Osteoblast (primary cell): ENCODE measurements at regions not wholly inside any gene's neighbourhood (a gene's known extent, or its start where the extent isn't known, plus 50 kb on each side); places are given as distances from the start of the nearest gene placed in this dataset.

Source experiments
- DNase-seq: peaks from one replicate; pipeline ENCODE4 v3.0.0; 2011; ENCODE audit warnings: low spot score, mixed read lengths; ENCODE audit not compliant: insufficient read length; ENCODE audit errors: missing footprints
- H2AFZ ChIP-seq: 2 replicates; pipeline ENCODE4 v1.6.0; 2011; ENCODE audit warnings: mild to moderate bottlenecking, low read length
- H3K27ac ChIP-seq: 2 replicates; pipeline ENCODE4 v1.5.1; 2011; ENCODE audit warnings: mild to moderate bottlenecking, low read depth, low read length, moderate library complexity
- H3K27me3 ChIP-seq: 2 replicates; pipeline ENCODE4 v1.6.0; 2012; ENCODE audit warnings: mild to moderate bottlenecking, control low read depth, inconsistent platforms, low read length, moderate library complexity; ENCODE audit not compliant: insufficient read depth
- H3K36me3 ChIP-seq: 2 replicates; pipeline ENCODE4 v1.5.1; 2011; ENCODE audit warnings: mild to moderate bottlenecking, low read length, control low read depth, moderate library complexity; ENCODE audit not compliant: insufficient read depth
- H3K4me1 ChIP-seq: 2 replicates; pipeline ENCODE4 v1.5.1; 2011; ENCODE audit warnings: mild to moderate bottlenecking, low read length, control low read depth, moderate library complexity; ENCODE audit not compliant: insufficient read depth
- H3K4me2 ChIP-seq: 2 replicates; pipeline ENCODE4 v1.6.0; 2011; ENCODE audit warnings: mild to moderate bottlenecking, low read length; ENCODE audit not compliant: insufficient read depth
- H3K4me3 ChIP-seq: fragments of 200-600 bp; sonication (generic); 3 replicates; pipeline ENCODE4 v1.5.1; 2012; ENCODE audit warnings: mild to moderate bottlenecking, low read length, inconsistent platforms; ENCODE audit not compliant: insufficient read depth
- H3K79me2 ChIP-seq: 2 replicates; pipeline ENCODE4 v1.6.0; 2012; ENCODE audit warnings: mild to moderate bottlenecking, low read length, control low read depth, inconsistent platforms; ENCODE audit not compliant: insufficient read depth
- H3K9me3 ChIP-seq: 2 replicates; pipeline ENCODE4 v1.5.1; 2011; ENCODE audit warnings: low read depth, low read length, control low read depth
- H4K20me1 ChIP-seq: 2 replicates; pipeline ENCODE4 v1.6.0; 2012; ENCODE audit warnings: mild to moderate bottlenecking, low read length, control low read depth; ENCODE audit not compliant: insufficient read depth
- CTCF ChIP-seq: IDR thresholded peaks from 2 replicates; pipeline ENCODE4 v1.5.1; 2011; ENCODE audit warnings: mild to moderate bottlenecking, low read depth, low read length, moderate library complexity; ENCODE audit errors: extremely low read depth

DNA sequence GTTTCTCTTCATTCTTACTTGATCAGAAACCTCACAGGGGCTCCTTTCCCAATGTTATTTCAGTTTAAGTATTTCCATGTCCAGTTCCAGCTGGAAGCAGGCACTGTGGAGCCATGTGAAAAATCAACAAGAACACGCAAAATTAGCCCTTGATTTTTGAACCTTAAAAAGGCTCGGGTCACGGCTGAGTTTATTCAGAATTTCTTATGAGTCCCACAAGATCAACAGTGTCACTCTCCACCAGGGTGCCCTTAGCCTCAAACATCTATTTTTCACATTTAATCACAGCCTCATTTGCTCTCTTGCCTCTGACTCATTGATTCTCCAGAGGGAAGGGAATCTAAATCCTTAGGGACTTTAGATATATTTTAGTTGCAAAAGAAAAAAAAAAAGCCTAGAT, 157.7 kb upstream of the AVPR1A start:
- TF ChIP-seq CTCF = no peak
- Histone ChIP-seq H3K36me3 (no peaks in the 10 kb centered on the region), H3K4me3 (no peak overlapping the region), H3K9me3 (no peaks in the 10 kb centered on the region), H3K4me1 (no peaks in the 10 kb centered on the region), H3K27me3 (no peaks in the 10 kb centered on the region), H3K4me2 (peak overlapping the region; percentile 51), H4K20me1 (no peaks in the 10 kb centered on the region), H2AFZ (no peak overlapping the region), H3K27ac (no peak overlapping the region), H3K79me2 (no peaks in the 10 kb centered on the region)
- no peak for DNase-seq

DNA sequence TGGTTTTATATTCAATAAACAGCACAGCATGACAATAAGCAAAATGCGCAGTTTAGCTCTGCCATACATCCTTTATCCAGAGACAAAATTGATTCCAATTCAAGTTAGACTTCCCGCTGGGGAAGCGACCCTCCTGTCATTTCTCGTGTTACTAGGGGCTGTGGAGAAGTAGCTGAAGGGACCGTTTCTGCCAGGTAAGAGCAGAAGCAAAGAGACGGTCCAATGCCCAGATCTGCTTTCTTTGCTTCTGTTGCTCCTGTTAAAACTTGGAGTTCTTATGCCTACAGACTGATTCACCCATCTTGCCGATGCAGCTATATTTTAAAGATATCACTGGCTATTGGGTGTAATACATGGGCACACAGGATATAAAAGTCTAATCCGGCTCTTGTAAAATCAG, 156.8 kb upstream of the AVPR1A start:
- TF ChIP-seq CTCF = no peak
- Histone ChIP-seq H3K27me3 (no peaks in the 10 kb centered on the region), H3K9me3 (no peaks in the 10 kb centered on the region), H3K79me2 (no peaks in the 10 kb centered on the region), H3K4me1 (no peaks in the 10 kb centered on the region), H3K27ac (no peak overlapping the region), H3K36me3 (no peaks in the 10 kb centered on the region), H2AFZ (no peak overlapping the region), H4K20me1 (no peaks in the 10 kb centered on the region), H3K4me3 (no peak overlapping the region), H3K4me2 (no peak overlapping the region)
- peak; percentile 67 for DNase-seq

DNA sequence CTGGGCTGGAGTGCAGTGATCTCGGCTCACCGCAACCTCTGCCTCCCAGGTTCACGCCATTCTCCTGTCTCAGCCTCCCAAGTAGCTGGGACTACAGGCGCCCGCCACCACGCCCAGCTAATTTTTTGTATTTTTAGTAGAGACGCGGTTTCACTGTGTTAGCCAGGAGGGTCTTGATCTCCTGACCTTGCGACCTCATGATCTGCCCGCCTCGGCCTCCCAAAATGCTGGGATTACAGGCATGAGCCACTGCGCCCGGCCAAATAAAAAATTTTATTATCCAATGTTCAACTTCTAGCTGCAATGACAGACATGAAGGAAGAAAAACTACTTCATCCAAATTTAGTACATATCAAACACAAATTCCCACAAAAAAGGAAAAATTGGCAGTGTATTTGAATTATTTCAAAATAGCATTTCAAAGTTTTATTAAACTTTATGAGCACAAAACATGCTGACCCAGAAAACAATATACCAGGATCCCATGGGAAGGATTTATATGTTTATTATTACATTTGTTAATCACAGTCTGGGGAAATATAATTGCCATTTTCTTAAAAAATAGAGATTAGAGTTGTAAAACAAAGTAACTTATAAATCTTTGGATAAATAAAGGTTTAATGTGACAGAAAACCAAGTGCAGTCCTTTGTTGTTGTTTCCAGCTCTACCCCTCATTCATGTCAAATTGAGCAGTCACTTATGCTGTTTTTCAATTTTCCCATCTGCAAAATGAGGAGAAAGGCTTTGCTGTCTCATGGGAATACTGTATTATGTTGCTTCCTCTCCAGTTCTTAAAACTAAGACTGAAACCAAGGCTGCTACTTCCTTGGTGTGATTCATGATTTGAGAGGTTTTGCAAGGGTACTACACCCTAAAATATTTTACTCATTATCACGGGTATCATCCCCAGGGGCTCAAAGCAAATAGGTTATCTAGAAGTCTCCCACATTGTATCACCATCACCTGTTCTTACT, 155.2 kb upstream of the AVPR1A start:
- no peak overlapping the region for H2AFZ ChIP-seq
- H3K9me3 ChIP-seq = no peaks in the 10 kb centered on the region
- H4K20me1 ChIP-seq = no peaks in the 10 kb centered on the region
- no peaks in the 10 kb centered on the region for H3K36me3 ChIP-seq
- no peak for DNase-seq
- no peaks in the 10 kb centered on the region for H3K4me1 ChIP-seq
- H3K79me2 ChIP-seq = no peaks in the 10 kb centered on the region
- H3K4me2 ChIP-seq = no peak overlapping the region
- no peaks in the 10 kb centered on the region for H3K27me3 ChIP-seq
- H3K4me3 ChIP-seq = no peak overlapping the region
- TF ChIP-seq CTCF = no peak
- no peak overlapping the region for H3K27ac ChIP-seq

- Histone ChIP-seq H3K27me3 (no peaks in the 10 kb centered on the region), H3K4me2 (no peak overlapping the region), H3K9me3 (no peaks in the 10 kb centered on the region), H3K4me1 (no peaks in the 10 kb centered on the region), H3K79me2 (no peaks in the 10 kb centered on the region), H3K36me3 (no peaks in the 10 kb centered on the region), H2AFZ (no peak overlapping the region), H4K20me1 (no peaks in the 10 kb centered on the region), H3K27ac (no peak overlapping the region), H3K4me3 (no peak overlapping the region)
- no peak for TF ChIP-seq CTCF
- no peak for DNase-seq
These were observed 153.9 kb upstream of the AVPR1A start for GRCh38 chr12:63304887-63305316.
